ENCODE measurements at regions not wholly inside any gene's neighbourhood (a gene's known extent, or its start where the extent isn't known, plus 50 kb on each side); places are given as distances from the start of the nearest gene placed in this dataset.

DNA sequence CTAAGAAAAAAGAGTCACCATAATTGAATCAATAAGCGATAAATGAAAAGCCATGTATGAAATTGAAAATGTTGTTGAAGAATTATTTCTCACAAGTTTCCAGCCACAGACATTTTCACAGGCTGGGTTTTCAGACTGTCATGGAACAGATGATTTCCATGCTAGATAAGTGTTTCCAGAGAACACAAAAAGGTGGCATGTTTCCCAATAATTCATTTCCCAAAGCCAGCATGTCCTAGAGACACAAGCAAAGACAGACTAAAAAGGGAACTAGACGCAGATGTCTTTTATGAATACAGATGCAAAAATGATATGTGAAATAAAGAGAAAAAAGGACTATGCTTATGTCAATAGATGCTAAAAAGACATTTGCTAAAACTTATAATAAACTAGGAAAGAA, 255.1 kb downstream of the EIPR1 start:
- DNase-seq: no peak
- H2BK5ac ChIP-seq (ENCODE audit: low read depth, low read length, poor library complexity, severe bottlenecking): no peak overlapping the region
- H3K9me3 ChIP-seq (ENCODE audit: control insufficient read depth, low read length): no peaks in the 10 kb centered on the region
- H4K91ac ChIP-seq (ENCODE audit: low read length): no peak overlapping the region
- H2BK120ac ChIP-seq (ENCODE audit: low read depth, low read length): no peak overlapping the region
- H3K4me1 ChIP-seq (ENCODE audit: control insufficient read depth, insufficient read depth, low read depth, low read length): no peaks in the 10 kb centered on the region
- no peak overlapping the region for H3K18ac ChIP-seq (ENCODE audit: low read depth in 1 of 2, low read length in 2 of 2)
- H3K23ac ChIP-seq (ENCODE audit: low read length in 2 of 2): no peak overlapping the region
- H2BK12ac ChIP-seq (ENCODE audit: low read length in 2 of 2): no peak overlapping the region
- no peak overlapping the region for H2AK5ac ChIP-seq (ENCODE audit: low read length, severe bottlenecking)
- no peak overlapping the region for H3K4me2 ChIP-seq (ENCODE audit: low read length, poor library complexity, severe bottlenecking)
- no peak overlapping the region for H3K27ac ChIP-seq (ENCODE audit: low read length, poor library complexity, severe bottlenecking)
- H3K14ac ChIP-seq (ENCODE audit: low read length in 2 of 2): no peak overlapping the region
- H4K8ac ChIP-seq (ENCODE audit: low read length): no peak overlapping the region
- no peak overlapping the region for H3K4me3 ChIP-seq (ENCODE audit: insufficient read depth in 1 of 2, low read depth in 1 of 2, low read length in 2 of 2)
- no peak overlapping the region for H2AFZ ChIP-seq (ENCODE audit: low read depth, low read length)
- H3K79me1 ChIP-seq (replicated peaks; ENCODE audit: low read length, poor library complexity, severe bottlenecking): no peaks in the 10 kb centered on the region
- WGBS: no CpG with 5 or more reads among the region's 2 CpGs
- H3K36me3 ChIP-seq (ENCODE audit: control insufficient read depth in 1 of 2, insufficient read depth in 2 of 2, low read depth in 1 of 2, low read length in 2 of 2): no peaks in the 10 kb centered on the region
- no peak overlapping the region for H3K9ac ChIP-seq (ENCODE audit: low read length)
- H3K27me3 ChIP-seq (ENCODE audit: control insufficient read depth in 1 of 2, insufficient read depth in 1 of 2, low read length in 2 of 2): no peaks in the 10 kb centered on the region
- no peak overlapping the region for H2BK15ac ChIP-seq (ENCODE audit: low read depth, poor library complexity, severe bottlenecking)
- no peak overlapping the region for H3K4ac ChIP-seq (ENCODE audit: low read depth in 1 of 2, low read length in 2 of 2)

DNA sequence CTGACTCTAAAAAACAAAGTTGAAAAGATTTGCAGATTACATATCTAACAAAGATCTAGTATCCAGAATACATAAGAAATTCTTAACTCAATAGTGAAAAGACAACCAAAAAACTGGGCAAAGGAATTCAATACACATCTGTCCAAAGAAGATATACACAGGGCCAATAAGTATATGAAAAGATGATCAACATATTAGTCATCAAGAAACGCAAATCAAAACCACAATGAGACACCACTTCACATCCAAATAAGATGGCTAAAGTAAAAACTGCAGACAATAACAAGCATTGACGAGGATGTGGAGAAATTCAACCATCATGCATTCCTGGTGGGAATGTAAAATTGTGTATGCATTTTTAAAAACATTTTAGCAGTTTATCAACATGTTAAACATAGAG, 256.0 kb downstream of the EIPR1 start:
- Histone ChIP-seq H2BK15ac (ENCODE audit: low read depth, poor library complexity, severe bottlenecking) (no peak overlapping the region), H4K8ac (ENCODE audit: low read length) (no peak overlapping the region), H3K4me1 (ENCODE audit: control insufficient read depth, insufficient read depth, low read depth, low read length) (no peaks in the 10 kb centered on the region), H2BK12ac (ENCODE audit: low read length in 2 of 2) (no peak overlapping the region), H3K18ac (ENCODE audit: low read depth in 1 of 2, low read length in 2 of 2) (no peak overlapping the region), H3K9me3 (ENCODE audit: control insufficient read depth, low read length) (no peaks in the 10 kb centered on the region), H3K4ac (ENCODE audit: low read depth in 1 of 2, low read length in 2 of 2) (no peak overlapping the region), H3K27ac (ENCODE audit: low read length, poor library complexity, severe bottlenecking) (no peak overlapping the region), H3K23ac (ENCODE audit: low read length in 2 of 2) (no peak overlapping the region), H3K27me3 (ENCODE audit: control insufficient read depth in 1 of 2, insufficient read depth in 1 of 2, low read length in 2 of 2) (no peaks in the 10 kb centered on the region), H2AK5ac (ENCODE audit: low read length, severe bottlenecking) (no peak overlapping the region), H2AFZ (ENCODE audit: low read depth, low read length) (no peak overlapping the region), H2BK5ac (ENCODE audit: low read depth, low read length, poor library complexity, severe bottlenecking) (no peak overlapping the region), H3K9ac (ENCODE audit: low read length) (no peak overlapping the region), H3K4me3 (ENCODE audit: insufficient read depth in 1 of 2, low read depth in 1 of 2, low read length in 2 of 2) (no peak overlapping the region), H3K14ac (ENCODE audit: low read length in 2 of 2) (no peak overlapping the region), H3K4me2 (ENCODE audit: low read length, poor library complexity, severe bottlenecking) (no peak overlapping the region), H4K91ac (ENCODE audit: low read length) (no peak overlapping the region), H2BK120ac (ENCODE audit: low read depth, low read length) (no peak overlapping the region), H3K79me1 (replicated peaks; ENCODE audit: low read length, poor library complexity, severe bottlenecking) (no peaks in the 10 kb centered on the region), H3K36me3 (ENCODE audit: control insufficient read depth in 1 of 2, insufficient read depth in 2 of 2, low read depth in 1 of 2, low read length in 2 of 2) (no peaks in the 10 kb centered on the region)
- WGBS: no CpG with 5 or more reads among the region's 2 CpGs
- no peak for DNase-seq

DNA sequence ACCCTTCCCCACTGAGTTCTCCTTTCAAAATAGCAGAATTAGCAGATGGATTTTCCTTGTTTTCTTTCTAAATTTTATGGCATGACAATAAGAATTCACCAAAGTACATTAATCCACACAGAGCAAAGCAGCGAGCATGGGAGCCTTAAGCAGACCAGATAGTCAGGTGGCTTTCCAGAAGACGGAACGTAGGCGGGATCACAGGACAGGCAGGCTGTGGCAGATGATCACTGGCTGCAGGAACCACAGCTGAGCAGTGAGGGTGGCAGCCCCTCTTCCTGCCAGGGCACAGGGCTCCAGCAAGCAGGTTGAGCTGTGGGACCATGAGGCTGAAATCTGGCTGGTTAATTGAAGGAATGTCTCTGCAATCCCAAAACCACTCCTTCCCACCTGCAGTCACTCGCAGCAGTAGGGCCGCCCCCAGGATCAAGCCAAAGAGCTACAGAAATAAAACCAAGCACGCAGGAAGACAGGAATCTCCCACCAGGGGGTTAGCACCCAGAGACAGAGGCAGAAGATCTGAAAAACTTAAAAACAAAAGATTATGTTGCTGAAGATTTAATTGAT, 259.9 kb downstream of the EIPR1 start:
- no peaks in the 10 kb centered on the region for H3K79me1 ChIP-seq (replicated peaks; ENCODE audit: low read length, poor library complexity, severe bottlenecking)
- no peak overlapping the region for H3K27ac ChIP-seq (ENCODE audit: low read length, poor library complexity, severe bottlenecking)
- WGBS: 75% methylated on average over 7 of the region's 7 CpGs
- H2BK120ac ChIP-seq (ENCODE audit: low read depth, low read length): no peak overlapping the region
- H3K9me3 ChIP-seq (ENCODE audit: control insufficient read depth, low read length): no peaks in the 10 kb centered on the region
- H3K36me3 ChIP-seq (ENCODE audit: control insufficient read depth in 1 of 2, insufficient read depth in 2 of 2, low read depth in 1 of 2, low read length in 2 of 2): no peaks in the 10 kb centered on the region
- H3K9ac ChIP-seq (ENCODE audit: low read length): no peak overlapping the region
- H3K4ac ChIP-seq (ENCODE audit: low read depth in 1 of 2, low read length in 2 of 2): no peak overlapping the region
- no peak overlapping the region for H3K4me2 ChIP-seq (ENCODE audit: low read length, poor library complexity, severe bottlenecking)
- H3K4me1 ChIP-seq (ENCODE audit: control insufficient read depth, insufficient read depth, low read depth, low read length): no peaks in the 10 kb centered on the region
- DNase-seq: no peak
- H3K18ac ChIP-seq (ENCODE audit: low read depth in 1 of 2, low read length in 2 of 2): no peak overlapping the region
- H3K14ac ChIP-seq (ENCODE audit: low read length in 2 of 2): no peak overlapping the region
- no peak overlapping the region for H4K8ac ChIP-seq (ENCODE audit: low read length)
- no peak overlapping the region for H3K23ac ChIP-seq (ENCODE audit: low read length in 2 of 2)
- no peak overlapping the region for H2BK15ac ChIP-seq (ENCODE audit: low read depth, poor library complexity, severe bottlenecking)
- H2BK5ac ChIP-seq (ENCODE audit: low read depth, low read length, poor library complexity, severe bottlenecking): no peak overlapping the region
- H3K27me3 ChIP-seq (ENCODE audit: control insufficient read depth in 1 of 2, insufficient read depth in 1 of 2, low read length in 2 of 2): no peaks in the 10 kb centered on the region
- H2AFZ ChIP-seq (ENCODE audit: low read depth, low read length): no peak overlapping the region
- no peak overlapping the region for H2BK12ac ChIP-seq (ENCODE audit: low read length in 2 of 2)
- H3K4me3 ChIP-seq (ENCODE audit: insufficient read depth in 1 of 2, low read depth in 1 of 2, low read length in 2 of 2): no peak overlapping the region
- no peak overlapping the region for H2AK5ac ChIP-seq (ENCODE audit: low read length, severe bottlenecking)
- H4K91ac ChIP-seq (ENCODE audit: low read length): no peak overlapping the region

DNA sequence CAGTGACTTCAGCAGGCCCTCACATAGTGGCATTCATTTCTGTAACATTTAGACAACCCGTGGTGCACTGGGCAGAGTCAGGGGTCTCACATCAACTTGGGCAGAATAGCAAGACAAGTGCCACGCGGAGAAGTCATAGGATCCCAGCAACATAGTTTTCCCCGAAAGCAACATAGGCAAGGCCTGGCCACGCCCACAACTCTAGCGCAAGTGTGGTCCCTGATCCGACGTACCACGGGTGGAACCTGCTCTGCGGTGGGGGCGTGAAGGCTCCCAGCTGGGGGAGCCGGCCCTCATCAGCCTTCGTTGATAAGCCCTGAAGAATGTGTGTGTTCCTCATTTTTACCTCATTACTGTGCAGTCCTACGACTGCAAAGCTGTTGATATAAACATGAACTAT, 261.2 kb downstream of the EIPR1 start:
- Histone ChIP-seq H2BK15ac (ENCODE audit: low read depth, poor library complexity, severe bottlenecking) (no peak overlapping the region), H3K27me3 (ENCODE audit: control insufficient read depth in 1 of 2, insufficient read depth in 1 of 2, low read length in 2 of 2) (no peaks in the 10 kb centered on the region), H3K9ac (ENCODE audit: low read length) (no peak overlapping the region), H3K36me3 (ENCODE audit: control insufficient read depth in 1 of 2, insufficient read depth in 2 of 2, low read depth in 1 of 2, low read length in 2 of 2) (no peaks in the 10 kb centered on the region), H2BK12ac (ENCODE audit: low read length in 2 of 2) (no peak overlapping the region), H3K4me1 (ENCODE audit: control insufficient read depth, insufficient read depth, low read depth, low read length) (no peaks in the 10 kb centered on the region), H3K18ac (ENCODE audit: low read depth in 1 of 2, low read length in 2 of 2) (no peak overlapping the region), H2AK5ac (ENCODE audit: low read length, severe bottlenecking) (no peak overlapping the region), H3K23ac (ENCODE audit: low read length in 2 of 2) (no peak overlapping the region), H2BK120ac (ENCODE audit: low read depth, low read length) (no peak overlapping the region), H3K4me2 (ENCODE audit: low read length, poor library complexity, severe bottlenecking) (no peak overlapping the region), H4K8ac (ENCODE audit: low read length) (no peak overlapping the region), H3K4me3 (ENCODE audit: insufficient read depth in 1 of 2, low read depth in 1 of 2, low read length in 2 of 2) (no peak overlapping the region), H2BK5ac (ENCODE audit: low read depth, low read length, poor library complexity, severe bottlenecking) (no peak overlapping the region), H3K79me1 (replicated peaks; ENCODE audit: low read length, poor library complexity, severe bottlenecking) (no peaks in the 10 kb centered on the region), H3K4ac (ENCODE audit: low read depth in 1 of 2, low read length in 2 of 2) (no peak overlapping the region), H3K9me3 (ENCODE audit: control insufficient read depth, low read length) (no peaks in the 10 kb centered on the region), H3K14ac (ENCODE audit: low read length in 2 of 2) (peak overlapping the region in 1 of 2 experiments; percentile 26), H3K27ac (ENCODE audit: low read length, poor library complexity, severe bottlenecking) (no peak overlapping the region), H4K91ac (ENCODE audit: low read length) (no peak overlapping the region), H2AFZ (ENCODE audit: low read depth, low read length) (no peak overlapping the region)
- no peak for DNase-seq
- 88% methylated on average over 13 of the region's 14 CpGs for WGBS

All from mesenchymal stem cell (in vitro differentiated cells and primary cell).